ENCODE measurements at regions not wholly inside any gene's neighbourhood (a gene's known extent, or its start where the extent isn't known, plus 50 kb on each side); places are given as distances from the start of the nearest gene placed in this dataset.

- H3K27me3 ChIP-seq (ENCODE audit: low read length) = no peaks in the 10 kb centered on the region
- H3K9ac ChIP-seq (ENCODE audit: low read length) = no peak overlapping the region
- H3K9me2 ChIP-seq (replicated peaks; ENCODE audit: insufficient read depth, low read length) = no peaks in the 10 kb centered on the region
- H3K27ac ChIP-seq (ENCODE audit: low read depth, low read length) = no peak overlapping the region
- H3K4me2 ChIP-seq (ENCODE audit: low read depth, low read length, poor library complexity, severe bottlenecking) = no peak overlapping the region
- no peaks in the 10 kb centered on the region for H3K36me3 ChIP-seq (ENCODE audit: low read length)
- no peak overlapping the region for H3K4me3 ChIP-seq (ENCODE audit: insufficient read depth, low read length, poor library complexity, severe bottlenecking)
- H3F3A ChIP-seq (ENCODE audit: insufficient read depth) = no peaks in the 10 kb centered on the region
- no peaks in the 10 kb centered on the region for H4K20me1 ChIP-seq (ENCODE audit: low read depth, low read length)
- H2AFZ ChIP-seq (ENCODE audit: low read depth, low read length, severe bottlenecking) = no peak overlapping the region
- TF ChIP-seq EZH2phosphoT487 (conservative IDR thresholded peaks at IDR 0.05; ENCODE audit: low read length) = no peak
- TF ChIP-seq CTCF (IDR thresholded peaks at IDR 0.05; ENCODE audit: insufficient read depth, low read length, poor library complexity, severe bottlenecking) = no peak
- H3K9me3 ChIP-seq (ENCODE audit: insufficient read depth, low read length) = peaks cover 5% of the 10 kb centered on the region; the same call in 1 of the 2 replicates
- no peaks in the 10 kb centered on the region for H3K79me2 ChIP-seq (ENCODE audit: insufficient read depth, low read length)
These were observed 199.0 kb downstream of the MYLK4 start for GRCh38 chr6:2551705-2552104.

- Histone ChIP-seq H3K36me3 (ENCODE audit: low read length) (no peaks in the 10 kb centered on the region), H3K4me2 (ENCODE audit: low read depth, low read length, poor library complexity, severe bottlenecking) (no peak overlapping the region), H3K9me3 (ENCODE audit: insufficient read depth, low read length) (peaks cover 5% of the 10 kb centered on the region; the same call in 1 of the 2 replicates)
These were observed 200.5 kb downstream of the MYLK4 start for GRCh38 chr6:2550247-2550646.

GRCh38 chr6:2549834-2550233 is 200.9 kb downstream of the MYLK4 start:
- Histone ChIP-seq H3K27me3 (ENCODE audit: low read length) (no peaks in the 10 kb centered on the region), H3K79me2 (ENCODE audit: insufficient read depth, low read length) (no peaks in the 10 kb centered on the region), H3K4me2 (ENCODE audit: low read depth, low read length, poor library complexity, severe bottlenecking) (no peak overlapping the region), H4K20me1 (ENCODE audit: low read depth, low read length) (no peaks in the 10 kb centered on the region), H3K36me3 (ENCODE audit: low read length) (no peaks in the 10 kb centered on the region), H3K9me2 (replicated peaks; ENCODE audit: insufficient read depth, low read length) (no peaks in the 10 kb centered on the region), H2AFZ (ENCODE audit: low read depth, low read length, severe bottlenecking) (no peak overlapping the region), H3F3A (ENCODE audit: insufficient read depth) (no peaks in the 10 kb centered on the region), H3K4me3 (ENCODE audit: insufficient read depth, low read length, poor library complexity, severe bottlenecking) (no peak overlapping the region), H3K9ac (ENCODE audit: low read length) (no peak overlapping the region), H3K9me3 (ENCODE audit: insufficient read depth, low read length) (peaks cover 5% of the 10 kb centered on the region; the same call in 1 of the 2 replicates), H3K27ac (ENCODE audit: low read depth, low read length) (no peak overlapping the region)
- TF ChIP-seq CTCF (IDR thresholded peaks at IDR 0.05; ENCODE audit: insufficient read depth, low read length, poor library complexity, severe bottlenecking) = no peak
- no peak for TF ChIP-seq EZH2phosphoT487 (conservative IDR thresholded peaks at IDR 0.05; ENCODE audit: low read length)

More at GRCh38 chr6:2550247-2550646, 200.5 kb downstream of the MYLK4 start:
- Histone ChIP-seq H3K4me3 (ENCODE audit: insufficient read depth, low read length, poor library complexity, severe bottlenecking) (no peak overlapping the region), H3K27me3 (ENCODE audit: low read length) (no peaks in the 10 kb centered on the region), H3K27ac (ENCODE audit: low read depth, low read length) (no peak overlapping the region), H3K9ac (ENCODE audit: low read length) (no peak overlapping the region), H2AFZ (ENCODE audit: low read depth, low read length, severe bottlenecking) (no peak overlapping the region), H4K20me1 (ENCODE audit: low read depth, low read length) (no peaks in the 10 kb centered on the region), H3K9me2 (replicated peaks; ENCODE audit: insufficient read depth, low read length) (no peaks in the 10 kb centered on the region), H3K79me2 (ENCODE audit: insufficient read depth, low read length) (no peaks in the 10 kb centered on the region), H3F3A (ENCODE audit: insufficient read depth) (no peaks in the 10 kb centered on the region)
- TF ChIP-seq CTCF (IDR thresholded peaks at IDR 0.05; ENCODE audit: insufficient read depth, low read length, poor library complexity, severe bottlenecking) = no peak
- TF ChIP-seq EZH2phosphoT487 (conservative IDR thresholded peaks at IDR 0.05; ENCODE audit: low read length) = no peak

All from SU-DHL-6 (cell line).